Left renal cortex interstitium (tissue), 4 donors: ENCODE measurements at regions not wholly inside any gene's neighbourhood (a gene's known extent, or its start where the extent isn't known, plus 50 kb on each side); places are given as distances from the start of the nearest gene placed in this dataset.

Experiments
- DNase-seq, 4 donors: peaks; one replicate each; pipeline ENCODE4 v3.0.0-alpha.2; 2013; ENCODE audit warnings: low read depth in 4 of 4, low spot score in 2 of 4, missing footprints in 1 of 4

DNA sequence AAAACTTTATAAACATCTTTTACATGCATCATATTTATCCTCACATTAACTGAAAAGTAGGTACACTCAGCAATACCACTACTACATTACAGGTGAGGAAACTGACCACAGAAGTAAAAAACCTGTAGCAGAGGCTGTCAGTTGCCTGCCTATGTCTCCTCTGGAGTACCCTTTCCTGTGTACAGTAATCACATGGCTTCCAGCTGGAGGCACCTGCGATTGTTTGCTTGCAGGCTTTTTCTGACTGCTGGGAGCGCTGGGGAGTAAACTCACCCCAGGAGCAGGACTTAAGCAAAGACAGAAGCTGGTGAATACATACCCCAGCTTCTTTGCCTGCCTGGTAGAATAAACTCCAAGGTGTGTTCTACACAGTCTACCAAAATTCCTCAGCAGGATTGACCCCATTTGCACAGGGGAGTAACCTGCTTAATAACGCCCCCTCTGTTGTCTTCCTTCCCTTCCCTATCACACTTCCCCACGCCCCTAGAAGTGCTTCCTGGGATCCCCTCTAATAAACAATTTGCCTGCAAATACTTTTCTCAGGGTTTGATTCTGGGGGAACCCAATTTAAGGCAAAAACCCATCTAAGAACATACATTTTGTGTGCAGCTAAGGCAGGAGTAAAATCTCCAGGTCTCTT, 138.9 kb downstream of the PTH2R start:
- DNase-seq: peak in 1 of 4 donors; percentile 17

DNA sequence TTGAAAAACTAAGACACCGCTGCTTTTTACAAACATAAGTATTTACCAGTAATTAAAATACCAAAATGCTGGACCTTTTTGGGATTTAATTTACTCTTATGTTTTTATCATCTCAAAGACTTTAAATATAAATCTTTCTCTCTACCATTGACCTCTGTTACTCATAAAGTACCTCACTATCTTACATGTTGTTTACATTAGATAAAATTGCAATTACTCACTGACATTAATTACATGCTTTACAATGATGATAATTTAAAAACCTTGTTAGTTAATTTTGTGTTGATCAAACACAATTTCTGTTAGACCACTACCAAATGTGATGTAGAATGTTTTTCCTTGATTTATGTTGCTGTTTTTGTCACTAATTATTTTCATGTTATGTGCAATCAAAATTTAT, 139.5 kb downstream of the PTH2R start:
- DNase-seq: no peak

DNA sequence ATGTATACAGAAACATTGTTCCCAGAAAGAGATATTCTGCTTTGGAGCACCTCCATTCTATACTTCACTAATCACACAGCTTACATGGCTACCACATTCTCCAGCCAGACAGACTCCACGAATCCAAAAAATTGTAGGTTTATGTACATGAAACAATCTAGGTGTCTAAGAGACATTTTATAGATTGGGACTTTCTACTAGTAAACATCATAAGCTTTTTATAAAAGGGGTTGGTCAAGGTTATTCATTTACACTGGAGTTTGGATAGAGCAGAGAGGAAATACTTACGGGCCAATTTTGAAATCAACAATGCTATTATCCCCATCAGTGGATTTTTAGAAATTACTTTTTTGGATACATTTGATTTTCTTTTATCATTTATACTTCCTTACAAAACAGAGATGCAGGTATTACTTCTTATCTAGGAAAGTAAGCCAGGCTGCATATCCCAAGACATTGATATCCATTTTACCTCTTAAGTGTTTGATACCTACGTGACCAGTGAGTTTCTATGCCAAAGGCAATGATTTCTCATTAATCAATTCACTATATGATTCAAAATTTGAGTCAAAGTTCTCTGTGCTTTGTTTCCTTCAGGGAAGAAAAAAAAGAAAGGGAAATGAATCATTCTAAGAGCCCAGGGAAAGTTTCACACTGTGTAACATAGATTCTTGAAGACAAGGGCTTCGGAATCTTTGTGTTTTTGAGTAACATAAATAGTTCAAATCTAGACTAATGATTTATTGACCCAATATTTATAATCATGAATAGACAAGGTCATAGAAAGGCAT, 140.5 kb downstream of the PTH2R start:
- no peak for DNase-seq

DNA sequence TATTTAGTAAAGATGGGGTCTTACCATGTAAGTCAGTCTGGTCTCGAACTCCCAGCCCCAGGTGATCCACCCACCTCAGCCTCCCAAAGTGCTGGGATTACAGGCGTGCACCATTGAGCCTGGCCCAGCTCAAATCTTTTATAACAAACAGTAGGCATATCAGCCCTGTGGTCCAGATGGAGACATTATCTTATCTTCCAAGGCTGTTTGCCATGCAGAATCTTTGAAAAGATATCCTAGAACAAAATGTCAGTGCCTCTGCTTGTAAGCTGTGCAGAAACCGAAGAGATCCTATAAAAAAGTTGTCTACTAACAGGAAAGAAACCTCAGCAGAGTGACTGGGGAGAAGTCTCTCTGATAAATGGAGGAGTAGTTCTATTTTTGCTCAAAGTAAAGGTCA, 142.1 kb downstream of the PTH2R start:
- DNase-seq: no peak

DNA sequence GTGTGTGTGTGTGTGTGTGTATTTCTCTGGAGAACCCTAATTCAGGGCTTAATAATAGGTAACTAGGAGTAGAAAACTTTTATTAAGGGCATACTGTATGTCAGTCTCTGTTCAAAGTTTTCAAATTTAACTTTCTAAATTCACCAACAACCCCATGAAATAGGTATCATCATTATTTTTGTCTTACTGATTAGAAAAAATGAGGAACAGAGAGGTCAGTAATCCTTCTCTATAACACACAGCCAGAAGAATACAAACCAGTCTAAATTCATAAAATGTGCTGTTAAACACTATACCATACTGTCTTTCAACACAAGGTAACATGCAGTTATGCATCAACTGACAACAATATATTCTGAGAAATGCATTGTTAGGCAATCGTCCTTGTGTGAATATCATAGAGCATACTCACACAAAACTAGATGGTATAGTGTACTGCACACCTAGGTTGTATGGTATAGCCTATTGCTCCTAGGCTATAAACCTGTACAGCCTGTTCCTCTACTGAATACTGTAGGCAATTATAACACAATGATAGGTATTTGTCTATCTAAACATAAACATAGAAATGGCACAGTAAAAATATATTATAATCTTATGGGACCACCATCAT, 143.1 kb downstream of the PTH2R start:
- no peak for DNase-seq

DNA sequence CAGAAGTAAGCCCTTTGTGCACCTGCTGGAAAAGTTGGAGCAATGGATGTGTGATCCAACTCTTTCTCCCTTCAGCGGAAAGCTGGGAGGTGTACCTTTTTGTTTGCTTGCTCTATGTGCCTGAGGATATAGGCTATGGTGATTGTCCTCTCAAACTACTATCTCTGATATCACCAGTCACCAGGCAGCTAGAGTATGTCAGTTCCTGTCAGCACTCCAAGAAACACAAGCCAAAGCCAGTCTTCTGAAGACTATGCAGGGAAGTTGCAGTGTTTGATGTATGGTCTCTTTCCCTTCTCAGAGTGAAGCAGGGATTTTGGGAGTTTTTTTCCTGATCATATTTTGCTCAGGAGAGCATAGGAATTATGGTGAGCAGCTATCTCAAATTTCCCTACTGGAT, 146.4 kb downstream of the PTH2R start:
- DNase-seq: no peak

DNA sequence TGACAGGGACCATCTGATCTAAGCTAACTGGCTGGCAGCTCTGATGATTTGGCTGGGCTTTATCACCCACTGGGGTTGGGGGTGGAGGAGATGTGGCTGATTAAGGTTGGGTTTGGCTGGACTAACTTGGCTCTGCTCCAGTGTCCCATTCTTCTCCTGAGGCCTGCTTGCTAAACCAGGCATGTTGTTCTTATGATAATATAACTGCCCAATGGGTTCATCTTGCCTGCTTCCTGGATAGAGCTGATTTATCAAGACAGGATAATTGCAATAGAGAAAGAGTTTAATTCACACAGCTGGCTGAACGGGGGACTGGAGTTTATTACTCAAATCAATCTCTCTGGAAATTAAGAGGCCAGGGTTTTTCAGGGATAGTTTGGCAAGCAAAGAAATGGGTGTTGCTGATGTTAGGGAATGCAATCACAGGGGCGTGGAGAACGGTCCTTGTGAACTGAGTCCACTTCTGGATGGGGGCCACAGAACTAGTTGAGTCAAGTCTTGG, 150.4 kb downstream of the PTH2R start:
- no peak for DNase-seq

DNA sequence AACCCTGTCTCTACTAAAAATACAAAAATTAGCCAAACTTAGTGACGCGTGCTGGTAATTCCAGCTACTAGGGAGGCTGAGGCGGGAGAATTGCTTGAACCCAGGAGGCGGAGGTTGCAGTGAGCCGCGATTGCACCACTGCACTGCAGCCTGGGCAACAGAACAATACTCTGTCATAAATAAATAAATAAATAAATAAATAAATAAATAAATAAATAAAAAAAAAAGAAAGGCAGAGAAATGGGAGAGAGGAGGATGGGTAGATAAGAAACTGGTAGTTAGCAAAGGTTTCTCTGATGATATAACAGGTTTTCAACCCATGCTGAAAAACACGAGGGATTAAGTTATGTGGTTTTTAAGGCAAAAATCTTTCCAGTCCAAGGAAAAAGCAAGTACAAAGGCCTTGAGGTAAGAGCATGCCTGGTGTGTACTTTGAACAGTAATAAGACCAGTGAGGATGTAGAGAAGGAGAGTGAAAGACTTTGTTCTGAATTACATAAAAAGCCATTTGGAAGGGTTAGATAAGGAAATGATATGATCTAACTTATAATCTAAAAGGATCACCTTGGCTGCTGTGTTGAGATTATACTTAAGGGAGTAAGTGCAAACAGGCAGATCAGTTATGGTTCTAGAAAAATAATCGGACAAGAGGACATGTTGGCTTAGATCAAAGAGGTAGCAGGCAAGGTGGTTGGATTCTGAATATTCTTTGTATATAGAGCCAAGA, 159.3 kb downstream of the PTH2R start:
- no peak for DNase-seq

DNA sequence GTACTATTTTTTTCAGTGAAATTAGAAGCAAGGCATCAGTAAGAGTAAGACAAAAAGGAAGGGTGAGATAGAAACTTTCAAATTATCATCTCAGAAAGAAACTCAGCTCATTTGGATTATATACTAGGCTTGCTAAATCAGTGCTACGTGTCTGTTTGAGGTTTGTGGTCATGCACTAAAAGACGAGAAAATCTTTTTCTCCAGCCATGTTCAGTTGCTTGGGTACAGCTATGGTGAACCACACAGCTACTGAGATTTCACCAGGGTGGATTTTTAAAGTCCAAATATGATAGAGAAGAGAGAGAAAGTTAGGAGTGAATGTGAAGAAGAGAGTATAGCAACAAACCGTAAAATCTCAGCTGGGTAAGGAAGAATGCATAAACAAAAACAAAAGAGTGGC, 161.6 kb downstream of the PTH2R start:
- DNase-seq: no peak

DNA sequence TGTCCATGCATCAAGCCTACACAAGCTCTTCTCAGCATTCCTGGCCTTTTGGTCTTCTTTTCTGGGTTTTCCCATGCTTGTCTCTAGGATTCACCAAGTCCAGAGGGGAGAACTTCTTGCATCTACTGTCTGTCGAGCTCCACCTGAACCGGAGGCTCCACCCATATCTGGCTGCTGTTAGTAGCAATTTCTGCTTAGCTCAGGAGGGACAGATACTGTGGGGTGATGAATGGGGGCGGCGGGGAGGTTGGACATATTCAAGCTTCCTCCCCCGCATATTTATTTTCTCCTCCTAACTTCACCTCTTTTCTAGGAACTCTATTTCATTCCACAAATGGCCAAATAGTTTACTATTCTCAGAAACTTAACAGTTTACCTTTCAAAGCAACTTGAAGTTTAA, 163.5 kb downstream of the PTH2R start:
- no peak for DNase-seq

DNA sequence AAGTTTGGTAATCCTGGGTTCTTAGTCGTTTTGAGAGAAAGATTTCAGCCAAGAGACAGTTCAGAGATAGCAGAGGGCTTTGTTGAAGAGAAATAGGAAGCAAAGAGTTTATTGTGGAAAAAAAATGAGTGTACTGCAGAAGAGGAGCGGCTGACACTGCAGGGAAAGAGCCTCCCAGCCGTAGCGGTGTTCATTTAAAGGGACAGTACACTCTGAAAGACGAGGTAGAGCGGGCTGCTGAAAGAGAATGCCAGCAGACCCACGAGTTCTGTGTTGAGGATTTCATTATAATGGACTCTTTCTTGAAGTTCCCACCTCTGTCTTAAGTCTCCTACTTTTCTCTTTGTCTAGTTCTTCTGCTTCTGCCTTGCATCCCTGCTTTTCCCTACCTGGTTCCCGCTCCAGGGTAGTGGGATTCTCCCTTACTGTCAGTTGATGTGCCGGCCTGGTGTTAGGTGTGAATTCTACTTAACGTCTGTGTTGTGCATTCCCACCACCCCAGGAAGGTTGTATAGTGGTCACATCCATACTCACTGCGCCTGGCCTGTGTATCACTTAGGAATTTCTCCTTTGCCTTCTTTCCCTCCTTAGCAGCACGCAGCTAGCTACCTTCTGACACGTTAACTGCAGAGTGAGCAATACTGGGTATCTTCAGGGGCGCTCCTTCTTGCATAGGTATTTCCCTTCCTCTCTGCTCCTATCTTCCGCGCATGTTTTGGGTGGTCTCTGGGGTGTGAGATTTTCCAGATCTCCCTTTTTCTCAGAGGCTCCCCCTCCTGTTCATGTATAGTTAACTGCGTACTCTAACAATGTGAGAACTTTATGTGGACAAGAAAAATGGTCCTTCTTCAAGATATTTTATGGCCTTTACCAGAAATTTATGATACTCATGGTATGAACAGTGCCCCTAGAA, 164.5 kb downstream of the PTH2R start:
- no peak for DNase-seq

DNA sequence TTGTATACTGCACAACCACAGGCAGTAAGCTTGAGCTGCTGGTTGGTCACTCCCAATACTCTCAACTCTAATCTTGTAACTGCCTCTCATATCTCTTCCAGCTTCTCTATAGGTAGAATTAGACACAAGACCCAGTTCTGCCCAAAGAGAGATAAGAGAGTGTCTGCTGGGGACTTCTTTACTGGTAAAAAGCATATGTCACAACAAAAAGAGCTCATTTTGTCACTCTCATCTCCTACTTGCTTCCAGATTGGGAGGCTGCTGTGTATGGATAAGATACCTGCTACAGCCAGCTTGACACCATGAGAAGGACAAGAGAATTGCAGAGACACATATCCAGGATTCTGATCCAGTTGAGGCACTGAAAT, 165.2 kb downstream of the PTH2R start:
- DNase-seq: no peak

DNA sequence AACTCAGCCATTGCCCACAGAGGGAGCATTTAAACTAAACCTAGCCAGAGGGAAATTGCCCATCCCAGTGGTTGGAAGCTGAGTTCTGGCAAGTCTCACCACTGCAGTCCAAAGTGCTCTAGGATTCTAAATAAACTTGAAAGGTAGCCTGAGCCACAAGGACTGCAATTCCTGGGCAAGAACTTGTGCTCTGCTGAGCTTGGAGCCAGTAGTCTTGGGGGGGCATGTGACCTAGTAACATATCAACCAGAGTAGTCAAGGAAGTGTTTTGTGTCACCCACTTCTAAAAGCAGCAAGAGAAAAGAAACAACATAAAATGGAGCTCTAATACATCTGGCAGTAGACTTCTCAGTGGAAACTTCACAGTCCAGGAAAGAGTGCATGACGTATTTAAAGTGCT, 167.0 kb downstream of the PTH2R start:
- no peak for DNase-seq

DNA sequence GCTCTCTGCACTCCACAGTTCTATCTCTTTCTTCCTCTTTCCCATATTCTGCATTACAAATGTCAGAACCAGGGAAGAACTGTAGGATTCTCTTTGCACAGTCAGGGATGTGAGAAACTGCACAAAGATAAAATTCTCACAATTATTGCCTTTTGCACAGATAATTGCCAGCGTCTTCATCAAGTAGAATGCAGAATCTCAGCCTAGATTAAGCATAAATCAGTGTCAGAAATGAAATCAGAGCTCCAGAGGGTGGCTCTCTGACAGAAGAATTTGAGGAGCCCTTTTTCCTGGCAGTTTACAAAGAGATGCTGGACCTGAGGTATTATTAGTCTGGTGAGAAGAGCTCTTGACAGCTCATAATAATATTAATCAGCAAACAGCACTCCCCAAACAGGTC, 173.1 kb downstream of the PTH2R start:
- DNase-seq: no peak

DNA sequence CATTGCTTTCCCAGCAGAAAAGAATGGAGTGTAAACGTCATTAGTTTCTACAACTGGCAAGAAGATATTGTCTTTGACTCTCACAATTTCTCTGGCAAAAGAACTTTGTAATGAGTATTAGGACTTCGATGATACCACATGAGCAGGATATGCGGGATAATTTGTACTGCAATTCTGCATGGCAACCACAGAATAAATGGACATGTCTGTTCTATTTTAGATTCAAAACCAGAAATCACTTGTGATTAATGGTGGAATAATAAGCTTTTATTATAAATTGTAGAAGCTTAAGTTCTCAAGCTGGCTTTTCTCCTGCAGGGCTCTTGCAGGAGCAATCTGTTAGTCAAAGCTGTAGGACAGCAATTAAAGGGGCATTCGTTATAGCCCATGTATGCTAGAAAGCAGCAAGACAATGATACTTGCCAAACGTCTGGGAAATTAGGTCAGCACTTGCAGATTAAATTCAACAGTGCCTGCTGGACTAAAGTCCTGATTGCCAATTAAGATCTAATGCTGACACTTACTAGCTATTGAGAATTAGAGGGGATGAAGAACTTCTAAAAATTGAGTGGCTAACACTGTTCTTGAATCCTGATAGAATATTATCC, 177.9 kb downstream of the PTH2R start:
- no peak for DNase-seq

DNA sequence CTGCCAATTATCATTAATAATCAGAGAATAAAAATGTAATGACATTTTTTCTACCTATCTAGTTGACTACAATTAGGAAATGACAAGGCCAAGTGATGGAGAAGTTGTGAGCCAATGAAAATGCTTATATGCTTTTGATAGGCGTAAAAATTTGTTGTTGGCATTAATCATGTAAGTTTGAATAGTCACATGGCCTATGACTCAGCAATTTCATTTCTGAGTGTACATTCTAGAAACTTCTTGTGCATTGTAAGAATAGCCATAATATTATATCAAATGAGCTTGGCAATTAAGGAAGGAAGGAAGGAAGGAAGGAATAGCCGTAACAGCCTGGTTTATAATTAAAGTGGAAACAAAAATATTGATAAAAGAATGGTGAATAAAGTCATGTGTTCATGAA, 179.9 kb downstream of the PTH2R start:
- DNase-seq: no peak

DNA sequence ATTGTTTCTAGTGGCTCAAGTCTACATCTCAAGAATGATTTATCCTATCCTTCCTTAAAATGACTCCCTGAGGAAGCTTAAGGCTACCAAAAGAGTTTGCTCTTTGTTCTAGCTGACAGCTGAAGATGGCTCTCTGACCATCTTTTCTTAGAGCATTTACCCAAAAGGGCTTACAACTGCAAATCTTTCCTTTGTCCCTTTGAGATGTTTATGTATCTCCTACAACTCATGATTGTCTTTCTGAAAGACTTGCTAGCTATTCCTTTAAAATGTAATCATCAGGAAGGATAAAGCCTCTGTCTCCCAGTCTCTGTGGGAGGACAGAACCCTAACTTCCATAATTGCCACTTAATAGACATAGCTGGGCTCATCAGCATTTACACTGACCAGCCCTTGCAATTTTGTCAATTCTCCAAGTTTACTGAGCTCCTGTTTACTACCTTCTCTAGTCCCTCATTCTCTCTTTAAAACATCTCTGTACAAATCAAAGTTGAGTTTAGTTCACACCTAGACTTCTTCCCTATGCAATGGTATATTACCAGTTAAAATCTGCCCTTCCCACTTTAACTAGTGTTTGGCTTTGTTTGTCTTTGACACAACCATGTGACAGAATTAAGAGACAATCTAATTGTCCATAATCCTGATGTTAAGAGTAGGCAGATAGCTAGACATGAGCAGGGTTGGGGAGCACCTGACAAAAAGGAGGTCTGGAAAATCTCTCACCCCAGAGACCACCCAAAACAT, 188.2 kb downstream of the PTH2R start:
- no peak for DNase-seq

DNA sequence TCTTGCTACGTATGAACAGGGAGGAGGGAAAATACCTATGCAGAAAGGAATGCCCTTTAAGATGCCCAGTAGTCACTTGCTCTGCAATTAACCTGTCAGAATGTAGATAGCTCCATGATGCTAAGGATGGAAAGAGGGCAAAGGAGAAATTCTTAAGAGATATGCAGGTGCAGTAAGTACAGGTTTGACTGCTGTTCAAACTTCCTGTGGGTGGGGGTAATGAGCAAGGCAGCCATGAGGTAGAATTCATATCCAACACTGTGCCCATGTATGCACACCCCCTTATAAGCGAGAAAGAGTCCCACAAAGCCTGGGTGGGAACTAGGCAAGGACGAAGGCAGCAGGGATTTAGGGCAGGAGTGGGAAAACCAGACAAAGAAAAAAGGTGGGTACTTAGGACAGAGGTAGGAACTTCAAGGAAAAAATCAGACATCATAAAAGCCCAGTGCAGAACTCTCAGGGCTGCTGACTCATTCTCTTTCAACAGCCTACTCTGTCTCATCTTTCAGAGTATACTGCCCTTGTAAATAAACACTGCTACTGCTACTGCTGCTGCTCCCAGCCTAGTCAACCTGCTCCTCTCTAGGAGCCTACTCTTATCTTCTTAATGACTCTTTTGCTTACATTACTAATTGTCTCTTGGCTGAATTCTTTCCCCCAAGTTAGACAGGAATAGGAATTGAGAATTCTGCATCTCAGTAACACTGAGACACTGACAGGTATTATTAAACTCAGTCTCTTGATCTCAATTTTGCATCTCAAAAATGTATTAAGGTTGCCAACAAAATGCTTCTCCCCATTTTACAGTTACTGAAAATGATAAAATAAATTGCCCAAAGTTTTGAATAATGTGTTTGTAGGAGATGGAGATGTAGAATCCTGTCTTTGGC, 189.0 kb downstream of the PTH2R start:
- no peak for DNase-seq
